GM13976 (cell line): ENCODE measurements at regions not wholly inside any gene's neighbourhood (a gene's known extent, or its start where the extent isn't known, plus 50 kb on each side); places are given as distances from the start of the nearest gene placed in this dataset.
"Not testable (repeated sequence)": the region's sequence is repeated elsewhere in the genome, so short reads cannot be mapped to it uniquely, and the experiment has no call there.

Experiments used
- DNase-seq: peaks from one replicate; pipeline ENCODE4 v3.0.0; 2012; ENCODE audit warnings: low spot score
- CTCF ChIP-seq: IDR thresholded peaks from 2 replicates; pipeline ENCODE4 v1.5.1; 2012; ENCODE audit warnings: borderline replicate concordance, mild to moderate bottlenecking; ENCODE audit not compliant: insufficient read depth; ENCODE audit errors: extremely low read depth, missing control alignments, control extremely low read depth
- in situ Hi-C: fragments of 300-500 bp; cut with MboI; formaldehyde crosslinking; loops from one replicate; pipeline ENCODE4 v1.12.0; 2022; ENCODE audit warnings: low sequenced_read_pairs, mixed read lengths, inconsistent platforms; ENCODE audit not compliant: unreplicated experiment

GRCh38 chr7:106344861-106345260 is 60.1 kb upstream of the NAMPT start:
- in situ Hi-C loops: no loop called here
- TF ChIP-seq CTCF: no peak

GRCh38 chr7:106344211-106344610 is 59.4 kb upstream of the NAMPT start:
- no peak for TF ChIP-seq CTCF
- no peak for DNase-seq
- in situ Hi-C loops: no loop called here

More at GRCh38 chr7:106344861-106345260, 60.1 kb upstream of the NAMPT start:
- DNase-seq: no peak

- DNase-seq, in situ Hi-C loops: not testable (repeated sequence)
Observed at GRCh38 chr7:106342049-106342448, 57.3 kb upstream of the NAMPT start.

GRCh38 chr7:106340247-106340596 is 55.4 kb upstream of the NAMPT start:
- in situ Hi-C loops, DNase-seq: not testable (repeated sequence)

- in situ Hi-C loops: no loop called here
- no peak for TF ChIP-seq CTCF
- no peak for DNase-seq
Observed at GRCh38 chr7:106339513-106340246, 54.9 kb upstream of the NAMPT start.

- TF ChIP-seq CTCF: no peak
- in situ Hi-C loops: no loop called here
- DNase-seq: no peak
Observed at GRCh38 chr7:106337754-106338153, 53.0 kb upstream of the NAMPT start.

GRCh38 chr7:106335814-106336213 is 51.0 kb upstream of the NAMPT start:
- in situ Hi-C loops: no loop called here
- no peak for DNase-seq
- TF ChIP-seq CTCF: no peak
